Rectal smooth muscle tissue (tissue), 1 donor: ENCODE measurements at regions not wholly inside any gene's neighbourhood (a gene's known extent, or its start where the extent isn't known, plus 50 kb on each side); places are given as distances from the start of the nearest gene placed in this dataset.
A peak's percentile ranks its signal among the peaks of the same experiment; 100 is the strongest.

Experiments
- H3K27ac ChIP-seq: one replicate; pipeline ENCODE4 v1.7.0; 2013; ENCODE audit warnings: low read depth, low read length, inconsistent platforms
- H3K27me3 ChIP-seq: one replicate; pipeline ENCODE4 v1.7.0; 2013; ENCODE audit warnings: low read length; ENCODE audit not compliant: control insufficient read depth, insufficient read depth
- H3K36me3 ChIP-seq: one replicate; pipeline ENCODE4 v1.7.0; 2013; ENCODE audit warnings: low read length; ENCODE audit not compliant: control insufficient read depth, insufficient read depth
- H3K4me1 ChIP-seq: one replicate; pipeline ENCODE4 v1.7.0; 2013; ENCODE audit warnings: low read length; ENCODE audit not compliant: control insufficient read depth, insufficient read depth
- H3K4me3 ChIP-seq: one replicate; pipeline ENCODE4 v1.7.0; 2013; ENCODE audit warnings: low read length
- H3K9ac ChIP-seq: one replicate; pipeline ENCODE4 v1.7.0; 2013; ENCODE audit warnings: low read length

DNA sequence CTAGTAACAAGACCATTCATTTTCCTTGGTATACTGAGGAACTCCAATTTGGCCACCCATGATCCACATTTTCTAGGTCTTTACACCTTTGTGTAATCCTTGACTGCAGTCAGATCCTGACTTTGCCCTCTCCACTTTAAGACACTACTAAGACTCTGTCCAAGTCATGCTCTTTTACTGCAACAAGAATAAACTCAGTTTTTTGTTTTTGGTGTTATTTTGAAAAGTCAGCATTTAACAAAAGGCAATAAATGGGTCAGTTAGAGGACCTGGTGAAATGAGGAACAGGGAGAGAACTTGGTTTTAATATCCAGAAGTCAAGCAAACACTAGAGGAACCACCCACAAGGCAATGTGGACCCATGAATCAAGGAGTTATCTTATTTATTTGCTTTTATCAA is 252.2 kb upstream of the RBBP8 start:
- Histone ChIP-seq H3K27ac (no peak overlapping the region), H3K27me3 (no peaks in the 10 kb centered on the region), H3K36me3 (no peaks in the 10 kb centered on the region), H3K4me3 (no peak overlapping the region), H3K4me1 (peaks cover 21% of the 10 kb centered on the region), H3K9ac (no peak overlapping the region)

DNA sequence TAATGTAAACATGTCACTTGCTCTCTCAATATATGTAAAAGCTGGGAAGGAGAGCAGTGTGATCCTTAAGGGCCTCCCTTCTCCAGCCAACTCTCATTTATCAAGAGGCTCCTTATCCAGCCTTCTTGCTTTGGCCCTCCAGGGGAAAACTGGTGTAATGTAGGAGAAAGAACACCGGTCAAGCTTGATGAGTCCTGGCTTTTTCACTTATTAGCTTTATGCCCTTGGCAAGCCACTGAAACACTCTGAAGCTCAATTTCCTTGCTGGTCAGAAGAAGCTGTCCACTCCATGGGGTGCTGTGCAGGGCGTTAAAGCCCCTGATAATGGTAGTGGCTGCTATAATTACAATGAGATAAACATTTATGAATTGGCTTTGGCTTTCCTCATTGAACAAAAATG is 251.2 kb upstream of the RBBP8 start:
- Histone ChIP-seq H3K4me1 (peaks cover 21% of the 10 kb centered on the region), H3K27ac (no peak overlapping the region), H3K27me3 (no peaks in the 10 kb centered on the region), H3K9ac (no peak overlapping the region), H3K4me3 (no peak overlapping the region), H3K36me3 (no peaks in the 10 kb centered on the region)

DNA sequence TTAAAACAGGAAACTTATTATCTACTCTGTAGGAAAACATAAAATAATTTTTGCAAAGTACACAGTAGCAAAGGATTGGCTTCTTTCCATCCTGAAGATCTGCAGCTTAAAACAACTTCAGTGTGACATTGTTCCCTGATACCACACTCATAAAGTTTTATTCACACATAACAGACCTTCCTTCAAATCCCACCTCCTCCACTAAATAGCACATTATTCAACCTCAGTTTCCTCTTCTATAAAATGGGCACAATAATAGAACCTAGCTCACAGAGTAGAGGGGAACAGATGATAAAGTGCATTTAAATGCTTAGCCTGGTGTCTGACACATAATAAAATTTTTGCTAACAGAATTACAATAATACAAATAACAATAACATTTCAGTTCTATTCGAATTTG is 250.4 kb upstream of the RBBP8 start:
- H3K9ac ChIP-seq, result no peak overlapping the region

DNA sequence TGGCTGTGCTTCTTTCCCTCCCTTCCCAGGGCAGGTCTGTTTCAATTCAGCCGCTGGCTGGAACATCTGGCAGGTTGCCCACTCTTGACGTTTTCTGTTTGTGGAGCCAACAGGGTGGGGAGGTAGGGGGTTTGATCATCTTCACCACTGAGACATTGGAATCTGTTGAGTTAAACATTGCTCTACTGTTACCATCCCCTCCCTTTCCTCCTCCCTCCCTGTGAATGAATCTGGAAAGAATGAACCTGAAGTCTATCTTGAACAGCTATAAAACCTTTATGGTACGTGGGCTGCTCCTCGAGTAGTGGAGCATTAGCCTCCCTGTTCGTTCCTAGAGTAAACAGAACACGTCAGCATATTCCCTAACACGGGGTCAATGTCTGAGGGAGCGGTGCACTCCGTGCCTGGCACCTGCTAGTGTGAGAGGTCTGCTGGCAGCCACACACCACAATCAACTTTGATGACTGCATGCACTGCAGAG is 249.9 kb upstream of the RBBP8 start:
- no peak overlapping the region for H3K9ac ChIP-seq
- peaks cover 18% of the 10 kb centered on the region for H3K4me1 ChIP-seq
- H3K27me3 ChIP-seq, result no peaks in the 10 kb centered on the region
- peak overlapping the region; percentile 15 for H3K27ac ChIP-seq
- no peak overlapping the region for H3K4me3 ChIP-seq
- H3K36me3 ChIP-seq, result no peaks in the 10 kb centered on the region

More for the DNA sequence above, 250.4 kb upstream of the RBBP8 start:
- Histone ChIP-seq H3K4me1 (peaks cover 21% of the 10 kb centered on the region), H3K27ac (peak overlapping the region; percentile 47), H3K36me3 (no peaks in the 10 kb centered on the region), H3K4me3 (no peak overlapping the region), H3K27me3 (no peaks in the 10 kb centered on the region)

DNA sequence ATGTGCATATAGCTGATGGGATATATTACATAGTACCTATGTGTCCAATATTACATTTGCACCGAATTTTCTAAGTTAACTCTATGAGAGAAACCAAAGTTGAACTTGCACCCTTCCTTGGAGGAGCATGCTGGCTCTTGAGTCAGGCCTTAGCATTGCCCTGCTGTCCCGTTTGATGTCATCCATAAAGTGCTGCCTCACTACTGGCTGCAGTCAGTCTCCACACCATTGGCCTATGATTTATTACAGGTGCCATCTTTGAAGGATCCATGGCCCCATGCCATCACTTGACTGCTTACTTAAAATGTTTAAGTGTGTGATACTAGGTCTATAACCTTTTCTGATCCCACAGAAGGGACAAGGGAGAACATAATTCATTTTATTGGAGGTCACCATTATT is 249.3 kb upstream of the RBBP8 start:
- peak overlapping the region; percentile 15 for H3K27ac ChIP-seq
- no peaks in the 10 kb centered on the region for H3K36me3 ChIP-seq
- H3K9ac ChIP-seq, result no peak overlapping the region
- H3K4me3 ChIP-seq, result no peak overlapping the region
- peaks cover 16% of the 10 kb centered on the region for H3K4me1 ChIP-seq
- no peaks in the 10 kb centered on the region for H3K27me3 ChIP-seq

DNA sequence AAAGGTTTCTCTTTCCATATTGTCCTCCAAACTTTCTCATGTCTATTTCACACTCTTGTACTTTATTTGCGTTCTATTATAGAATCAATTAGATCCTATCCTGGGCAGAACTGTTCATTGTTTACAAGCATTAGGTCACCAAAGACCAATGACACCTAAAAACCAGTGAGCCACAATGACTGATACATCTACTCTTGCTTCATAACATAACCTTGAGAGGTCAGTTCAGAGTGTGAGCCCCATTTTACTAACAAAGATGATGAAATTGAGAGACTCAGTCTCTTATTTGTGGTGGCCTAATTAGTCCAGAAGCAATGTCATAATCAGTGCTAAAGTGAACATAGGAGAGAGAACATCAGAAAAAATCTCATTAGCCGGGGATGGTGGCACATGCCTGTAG is 248.9 kb upstream of the RBBP8 start:
- Histone ChIP-seq H3K36me3 (no peaks in the 10 kb centered on the region), H3K4me1 (peaks cover 16% of the 10 kb centered on the region), H3K27ac (no peak overlapping the region), H3K9ac (no peak overlapping the region), H3K4me3 (no peak overlapping the region), H3K27me3 (no peaks in the 10 kb centered on the region)

DNA sequence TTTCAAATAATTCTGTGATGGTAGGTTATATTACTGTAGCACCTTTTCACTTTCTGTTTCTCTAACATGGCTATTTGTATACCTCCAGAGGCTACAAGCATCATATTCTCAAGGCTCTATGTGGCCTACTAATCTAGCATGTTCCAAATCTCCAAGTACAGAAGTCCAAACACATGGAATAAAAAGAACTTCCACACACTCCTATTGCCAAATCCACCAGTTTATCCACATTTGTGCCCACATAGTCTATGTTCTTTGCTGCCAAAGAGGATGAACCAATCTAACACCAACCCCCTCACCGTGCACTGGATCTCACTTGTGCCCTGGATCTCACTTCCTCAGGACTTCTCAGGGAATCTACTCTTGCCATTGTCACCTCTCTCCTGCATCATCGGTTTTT is 247.3 kb upstream of the RBBP8 start:
- H3K27me3 ChIP-seq, result no peaks in the 10 kb centered on the region
- H3K27ac ChIP-seq, result no peak overlapping the region
- H3K4me3 ChIP-seq, result no peak overlapping the region

DNA sequence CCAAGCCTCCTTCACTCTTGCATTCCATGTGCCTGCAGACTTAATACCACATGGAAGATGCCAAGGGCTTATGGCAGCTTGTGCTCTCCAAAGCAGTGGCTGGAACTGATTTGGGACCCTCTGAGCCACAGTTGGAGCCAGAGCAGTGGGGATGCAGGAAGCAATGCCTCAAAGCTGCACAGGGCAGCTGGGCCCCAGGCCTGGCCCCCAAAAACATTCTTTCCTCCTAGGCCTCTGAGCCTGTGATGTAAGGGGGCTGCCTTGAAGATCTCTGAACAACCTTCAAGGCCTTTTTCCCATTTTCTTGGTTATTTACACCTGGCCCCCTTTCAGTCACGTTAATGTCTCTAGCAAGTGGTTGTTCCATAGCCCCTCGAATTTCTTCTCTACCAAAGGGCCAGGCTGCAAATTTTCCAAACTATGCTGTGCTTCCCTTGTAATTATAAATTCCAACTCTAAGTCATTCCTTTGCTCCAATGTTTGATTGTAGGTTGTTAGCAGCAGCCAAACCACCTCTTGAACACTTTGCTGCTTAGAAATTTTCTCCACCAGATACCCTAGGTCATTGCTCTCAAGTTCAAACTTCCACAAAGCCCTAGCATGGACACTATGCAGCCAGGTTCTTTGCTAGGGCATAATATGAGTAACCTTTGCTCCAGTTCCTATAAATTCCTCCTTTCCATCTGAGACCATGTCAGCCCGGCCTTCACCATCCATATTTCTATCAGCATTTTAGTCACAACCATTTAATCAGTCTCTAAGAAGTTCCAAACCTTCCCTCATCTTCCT is 245.0 kb upstream of the RBBP8 start:
- no peaks in the 10 kb centered on the region for H3K27me3 ChIP-seq
- no peaks in the 10 kb centered on the region for H3K36me3 ChIP-seq
- H3K27ac ChIP-seq, result no peak overlapping the region
- H3K4me3 ChIP-seq, result no peak overlapping the region
- H3K9ac ChIP-seq, result no peak overlapping the region
- H3K4me1 ChIP-seq, result peaks cover 4% of the 10 kb centered on the region

More for the DNA sequence above, 247.3 kb upstream of the RBBP8 start:
- Histone ChIP-seq H3K36me3 (no peaks in the 10 kb centered on the region), H3K4me1 (peaks cover 16% of the 10 kb centered on the region), H3K9ac (no peak overlapping the region)

DNA sequence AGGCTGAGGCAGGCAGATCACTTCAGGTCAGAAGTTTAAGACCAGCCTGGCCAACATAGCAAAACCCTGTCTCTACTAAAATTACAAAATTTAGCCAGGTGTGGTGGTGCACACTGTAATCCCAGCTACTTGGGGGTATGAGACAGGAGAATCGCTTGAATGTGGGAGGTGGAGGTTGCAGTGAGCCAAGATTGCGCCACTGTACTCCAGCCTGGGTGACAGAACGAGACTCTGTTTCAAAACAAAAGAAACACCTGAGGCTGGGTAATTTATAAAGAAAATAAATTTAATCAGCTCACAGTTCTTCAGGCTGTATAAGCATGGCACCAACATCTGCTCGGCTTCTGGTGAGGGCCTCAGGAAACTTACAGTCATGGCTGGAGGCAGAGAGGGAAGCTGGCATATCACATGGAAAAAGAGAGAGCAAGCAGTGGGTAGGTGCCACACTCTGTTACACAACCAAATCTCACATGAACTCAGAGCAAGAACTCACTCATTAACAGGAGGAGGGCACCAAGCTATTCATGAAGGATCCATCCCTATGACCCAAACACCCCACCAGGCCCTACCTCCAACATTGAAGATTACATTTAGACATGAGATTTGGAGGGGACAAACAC is 244.1 kb upstream of the RBBP8 start:
- Histone ChIP-seq H3K36me3 (no peaks in the 10 kb centered on the region), H3K4me3 (no peak overlapping the region), H3K27me3 (no peaks in the 10 kb centered on the region), H3K4me1 (no peaks in the 10 kb centered on the region), H3K27ac (no peak overlapping the region), H3K9ac (no peak overlapping the region)

DNA sequence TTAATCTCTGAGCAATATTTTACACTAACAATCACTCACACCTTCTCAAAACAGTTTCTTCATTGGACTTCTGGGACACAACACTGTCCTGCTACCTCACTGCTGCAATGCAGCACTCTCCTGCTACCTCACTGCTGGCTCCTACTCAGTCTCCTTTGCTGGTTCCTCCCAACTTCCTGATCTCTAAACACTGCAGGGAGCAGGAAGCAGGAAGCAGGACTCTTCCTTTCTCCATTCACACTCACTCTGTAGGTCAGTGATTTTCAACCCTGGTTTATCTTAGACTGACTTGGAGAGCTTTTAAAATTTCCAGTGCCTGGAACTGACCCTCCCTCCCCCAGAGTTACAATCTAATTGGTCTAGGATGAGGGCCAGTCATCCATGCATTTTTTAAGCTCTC is 243.4 kb upstream of the RBBP8 start:
- no peak overlapping the region for H3K27ac ChIP-seq
- no peaks in the 10 kb centered on the region for H3K36me3 ChIP-seq
- H3K4me3 ChIP-seq, result no peak overlapping the region
- H3K27me3 ChIP-seq, result no peaks in the 10 kb centered on the region
- H3K4me1 ChIP-seq, result no peaks in the 10 kb centered on the region
- H3K9ac ChIP-seq, result no peak overlapping the region

DNA sequence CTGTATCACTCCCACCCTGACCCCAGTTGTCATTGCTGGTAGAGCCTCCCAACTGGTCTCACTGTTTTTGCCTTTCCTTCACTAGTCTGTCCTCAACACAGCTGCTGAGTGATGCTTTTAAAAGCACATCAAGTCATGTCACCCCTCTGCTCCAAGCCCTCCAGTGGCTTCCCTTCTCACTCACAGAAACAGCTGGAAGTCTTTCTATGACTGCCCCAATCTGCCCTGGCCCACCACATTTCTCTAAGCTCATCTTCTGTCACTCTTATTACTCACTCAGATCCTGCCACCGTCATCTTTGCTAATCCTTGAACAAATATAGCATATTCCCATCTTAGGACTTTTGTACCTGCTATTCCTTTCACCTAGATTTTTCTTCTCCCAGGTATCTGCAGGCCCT is 242.6 kb upstream of the RBBP8 start:
- Histone ChIP-seq H3K27me3 (no peaks in the 10 kb centered on the region), H3K27ac (no peak overlapping the region), H3K4me1 (no peaks in the 10 kb centered on the region), H3K4me3 (no peak overlapping the region), H3K36me3 (no peaks in the 10 kb centered on the region), H3K9ac (no peak overlapping the region)

DNA sequence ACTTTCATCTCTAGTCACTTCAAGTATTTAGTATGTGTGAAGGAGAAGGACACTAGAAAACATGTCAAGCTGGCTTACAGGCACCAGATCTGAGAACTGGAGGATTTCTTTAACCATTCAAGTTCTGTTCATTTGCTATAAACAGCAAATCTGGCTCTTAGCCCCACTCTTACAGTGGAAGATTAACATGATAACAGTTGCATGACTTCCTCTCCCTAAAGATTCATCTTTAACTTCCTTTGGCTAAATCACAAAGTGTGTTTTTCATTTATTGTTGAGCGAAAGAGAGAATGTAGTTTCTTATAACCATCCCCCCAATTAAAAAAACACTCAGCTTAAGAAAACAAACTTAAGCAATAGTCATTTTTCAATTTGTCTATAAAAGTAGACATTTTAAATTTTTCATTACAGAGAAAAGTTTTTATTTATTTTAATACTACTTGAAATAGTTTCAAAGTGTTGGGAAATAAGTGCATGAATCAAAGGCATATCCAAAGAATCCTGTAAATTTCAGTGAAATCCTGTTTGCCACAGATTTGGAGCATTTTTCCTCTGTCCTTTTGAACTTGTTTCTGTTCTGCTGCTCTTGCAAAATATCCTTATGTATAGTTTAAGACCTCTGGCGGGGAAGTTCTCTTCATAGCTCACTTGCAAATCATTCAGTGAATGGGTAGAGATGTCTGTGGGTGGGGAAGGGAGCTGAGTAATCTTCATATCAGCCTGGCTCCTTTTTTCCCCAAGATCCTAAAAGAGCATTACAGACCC is 241.0 kb upstream of the RBBP8 start:
- peaks cover 3% of the 10 kb centered on the region for H3K4me1 ChIP-seq
- no peak overlapping the region for H3K9ac ChIP-seq
- no peaks in the 10 kb centered on the region for H3K36me3 ChIP-seq
- no peak overlapping the region for H3K4me3 ChIP-seq
- no peak overlapping the region for H3K27ac ChIP-seq
- H3K27me3 ChIP-seq, result no peaks in the 10 kb centered on the region
